ENCODE measurements at regions not wholly inside any gene's neighbourhood (a gene's known extent, or its start where the extent isn't known, plus 50 kb on each side); places are given as distances from the start of the nearest gene placed in this dataset.

- DNase-seq (no peak), ATAC-seq (ENCODE audit: low FRiP score in 2 of 2) (no peak)
- WGBS, 2 donors: 65 to 66% methylated on average over 1 of the region's 1 CpG
- Histone ChIP-seq H3K27ac (no peak overlapping the region), H3K36me3 (no peaks in the 10 kb centered on the region), H3K9me3 (no peaks in the 10 kb centered on the region), H3K4me1 (no peaks in the 10 kb centered on the region), H3K4me3 (no peak overlapping the region), H3K27me3 (no peaks in the 10 kb centered on the region)
- no peak for TF ChIP-seq EP300 (IDR thresholded peaks at IDR 0.05)
- TF ChIP-seq CTCF (IDR thresholded peaks at IDR 0.05): no peak
- no peak for TF ChIP-seq POLR2AphosphoS5 (IDR thresholded peaks at IDR 0.05)
- TF ChIP-seq POLR2A (IDR thresholded peaks at IDR 0.05): no peak
Measured at GRCh38 chr6:92910646-92911045, 508.7 kb downstream of the EPHA7 start.

- H3K27ac ChIP-seq: no peak overlapping the region
- H3K36me3 ChIP-seq: no peaks in the 10 kb centered on the region
- H3K27me3 ChIP-seq: no peaks in the 10 kb centered on the region
- ATAC-seq (ENCODE audit: low FRiP score in 2 of 2) (no peak), DNase-seq (no peak)
- TF ChIP-seq POLR2A (IDR thresholded peaks at IDR 0.05) (no peak), EP300 (IDR thresholded peaks at IDR 0.05) (no peak), CTCF (IDR thresholded peaks at IDR 0.05) (no peak), POLR2AphosphoS5 (IDR thresholded peaks at IDR 0.05) (no peak)
- 65 to 71% methylated on average over 1 of the region's 1 CpG for WGBS, 2 donors
- H3K9me3 ChIP-seq: no peaks in the 10 kb centered on the region
- H3K4me3 ChIP-seq: no peak overlapping the region
- no peaks in the 10 kb centered on the region for H3K4me1 ChIP-seq
Measured at GRCh38 chr6:92906385-92906784, 513.0 kb downstream of the EPHA7 start.

GRCh38 chr6:92893741-92894140 lies 525.6 kb downstream of the EPHA7 start:
- no peak for DNase-seq
- Histone ChIP-seq H3K27ac (no peak overlapping the region), H3K36me3 (no peaks in the 10 kb centered on the region), H3K9me3 (peaks cover 0 to 15% (median 4%) of the 10 kb centered on the region in 4 donors), H3K4me3 (no peak overlapping the region), H3K27me3 (no peaks in the 10 kb centered on the region), H3K4me1 (no peaks in the 10 kb centered on the region)
- 30 to 36% methylated on average over 3 of the region's 3 CpGs for WGBS, 2 donors
- no peak for TF ChIP-seq POLR2AphosphoS5 (IDR thresholded peaks at IDR 0.05)
- no peak for ATAC-seq (ENCODE audit: low FRiP score in 2 of 2)

DNA sequence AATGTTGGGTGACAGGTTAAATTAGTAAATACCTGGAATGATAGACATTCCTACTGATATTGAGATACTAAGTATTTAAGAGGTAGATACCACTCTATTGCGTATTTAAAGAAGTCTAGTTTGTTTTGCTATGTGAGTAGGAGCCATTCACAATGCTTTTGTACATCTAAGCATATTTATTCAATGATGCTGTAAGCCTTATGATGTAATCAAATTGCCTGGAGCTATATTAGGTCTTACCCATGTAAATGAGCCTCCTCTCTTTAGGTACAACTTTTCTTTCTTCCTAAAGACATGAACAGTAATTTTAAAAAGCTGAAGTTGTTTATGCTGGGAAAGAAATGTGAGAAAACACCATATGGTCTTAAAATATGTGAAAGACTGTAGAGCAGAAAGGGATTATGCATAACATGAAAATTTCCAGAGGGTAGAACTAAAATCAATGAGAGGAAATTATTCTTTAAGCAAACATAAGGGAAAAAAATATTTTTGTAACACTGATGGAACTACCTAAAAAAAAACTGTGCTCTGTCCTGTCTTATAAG lies 526.7 kb downstream of the EPHA7 start:
- peaks cover 0 to 15% (median 4%) of the 10 kb centered on the region in 4 donors for H3K9me3 ChIP-seq
- 90% methylated on average over 1 of the region's 1 CpG for WGBS, 2 donors
- H3K27me3 ChIP-seq: no peaks in the 10 kb centered on the region
- no peak for DNase-seq
- no peaks in the 10 kb centered on the region for H3K36me3 ChIP-seq
- no peak overlapping the region for H3K27ac ChIP-seq
- ATAC-seq (ENCODE audit: low FRiP score in 2 of 2): no peak
- H3K4me1 ChIP-seq: no peaks in the 10 kb centered on the region
- TF ChIP-seq EP300 (IDR thresholded peaks at IDR 0.05) (no peak), CTCF (IDR thresholded peaks at IDR 0.05) (no peak), POLR2A (IDR thresholded peaks at IDR 0.05) (no peak), POLR2AphosphoS5 (IDR thresholded peaks at IDR 0.05) (no peak)
- no peak overlapping the region for H3K4me3 ChIP-seq

DNA sequence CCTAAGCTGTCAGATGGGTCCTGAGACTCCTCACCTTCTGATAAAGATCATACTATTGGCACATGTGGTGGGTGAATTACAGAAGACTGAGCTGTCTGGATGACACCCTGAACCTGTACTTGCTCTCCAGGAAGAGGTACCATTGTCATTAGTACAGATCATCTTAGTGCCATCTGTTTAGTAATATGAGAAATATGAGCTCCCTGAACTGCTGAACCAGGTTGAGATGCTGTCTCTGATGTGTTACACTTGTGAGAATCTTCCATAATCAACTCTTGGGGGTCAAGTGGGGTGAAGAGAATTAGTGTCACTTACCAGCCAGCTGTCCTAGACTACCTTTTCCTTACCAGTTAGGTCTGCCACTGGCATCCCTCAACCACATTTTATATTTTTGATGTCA lies 531.0 kb downstream of the EPHA7 start:
- Histone ChIP-seq H3K4me3 (no peak overlapping the region), H3K36me3 (no peaks in the 10 kb centered on the region), H3K4me1 (no peaks in the 10 kb centered on the region), H3K27me3 (no peaks in the 10 kb centered on the region), H3K9me3 (peaks cover 0 to 15% (median 4%) of the 10 kb centered on the region in 4 donors), H3K27ac (no peak overlapping the region)
- ATAC-seq (ENCODE audit: low FRiP score in 2 of 2) (no peak), DNase-seq (no peak)
- TF ChIP-seq POLR2AphosphoS5 (IDR thresholded peaks at IDR 0.05) (no peak), CTCF (IDR thresholded peaks at IDR 0.05) (no peak), POLR2A (IDR thresholded peaks at IDR 0.05) (no peak), EP300 (IDR thresholded peaks at IDR 0.05) (no peak)

All from upper lobe of left lung (tissue), 6 donors.